GM12865 (cell line): ENCODE measurements at regions not wholly inside any gene's neighbourhood (a gene's known extent, or its start where the extent isn't known, plus 50 kb on each side); places are given as distances from the start of the nearest gene placed in this dataset.

Experiments
- DNase-seq: peaks from one replicate; pipeline ENCODE4 v3.0.0; 2010; ENCODE audit warnings: low read depth
- H3K4me3 ChIP-seq: 2 replicates; pipeline ENCODE4 v1.5.1; 2011; ENCODE audit warnings: mild to moderate bottlenecking, low read depth, low read length, control low read depth
- CTCF ChIP-seq: IDR thresholded peaks from 2 replicates; pipeline ENCODE4 v1.5.1; 2011; ENCODE audit warnings: low read length, control low read depth, low read depth, inconsistent platforms; ENCODE audit not compliant: insufficient read depth; ENCODE audit errors: missing control alignments

DNA sequence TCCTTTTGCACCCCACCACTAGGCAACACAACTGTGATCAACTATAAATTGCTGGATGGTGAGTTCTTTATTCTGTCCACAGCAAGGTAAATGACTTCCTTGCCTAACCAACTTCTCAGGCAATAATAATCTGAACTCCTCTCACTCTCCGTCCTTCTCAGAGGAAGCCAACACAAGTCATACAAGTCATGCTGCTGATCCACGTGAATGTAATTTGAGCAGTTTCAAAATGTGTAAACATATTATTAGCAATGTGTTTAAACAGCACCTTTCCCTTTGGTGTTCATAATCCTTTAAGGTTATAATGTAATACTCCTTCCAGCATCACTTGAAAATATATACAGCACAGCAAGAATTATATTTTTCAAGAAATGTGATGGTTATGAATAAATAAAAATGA lies 127.9 kb downstream of the QRSL1 start:
- H3K4me3 ChIP-seq = no peak overlapping the region
- peak; percentile 11 for DNase-seq
- TF ChIP-seq CTCF = no peak

GRCh38 chr6:106754215-106754614 lies 124.8 kb downstream of the QRSL1 start:
- DNase-seq = no peak
- no peak overlapping the region for H3K4me3 ChIP-seq
- no peak for TF ChIP-seq CTCF

DNA sequence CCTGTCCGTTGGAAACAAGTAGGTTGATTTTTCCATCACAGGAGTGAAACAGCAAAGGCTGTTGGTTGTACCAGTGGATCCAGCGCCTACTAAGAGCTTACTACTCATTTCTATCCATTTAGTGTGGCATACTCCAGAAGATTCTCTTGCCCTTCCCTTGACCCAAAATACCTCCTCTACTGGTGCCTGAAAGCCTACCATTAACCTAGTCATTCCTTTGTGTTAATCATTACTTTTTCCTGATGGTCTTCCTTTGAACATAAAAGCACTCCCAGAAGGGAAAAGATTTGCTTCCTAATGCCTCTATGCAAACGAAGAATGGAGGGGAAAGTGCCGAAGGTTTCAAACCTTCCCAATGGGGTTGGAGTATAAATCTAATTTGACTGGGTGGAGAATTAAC lies 123.3 kb downstream of the QRSL1 start:
- TF ChIP-seq CTCF = no peak
- H3K4me3 ChIP-seq = no peak overlapping the region
- no peak for DNase-seq

DNA sequence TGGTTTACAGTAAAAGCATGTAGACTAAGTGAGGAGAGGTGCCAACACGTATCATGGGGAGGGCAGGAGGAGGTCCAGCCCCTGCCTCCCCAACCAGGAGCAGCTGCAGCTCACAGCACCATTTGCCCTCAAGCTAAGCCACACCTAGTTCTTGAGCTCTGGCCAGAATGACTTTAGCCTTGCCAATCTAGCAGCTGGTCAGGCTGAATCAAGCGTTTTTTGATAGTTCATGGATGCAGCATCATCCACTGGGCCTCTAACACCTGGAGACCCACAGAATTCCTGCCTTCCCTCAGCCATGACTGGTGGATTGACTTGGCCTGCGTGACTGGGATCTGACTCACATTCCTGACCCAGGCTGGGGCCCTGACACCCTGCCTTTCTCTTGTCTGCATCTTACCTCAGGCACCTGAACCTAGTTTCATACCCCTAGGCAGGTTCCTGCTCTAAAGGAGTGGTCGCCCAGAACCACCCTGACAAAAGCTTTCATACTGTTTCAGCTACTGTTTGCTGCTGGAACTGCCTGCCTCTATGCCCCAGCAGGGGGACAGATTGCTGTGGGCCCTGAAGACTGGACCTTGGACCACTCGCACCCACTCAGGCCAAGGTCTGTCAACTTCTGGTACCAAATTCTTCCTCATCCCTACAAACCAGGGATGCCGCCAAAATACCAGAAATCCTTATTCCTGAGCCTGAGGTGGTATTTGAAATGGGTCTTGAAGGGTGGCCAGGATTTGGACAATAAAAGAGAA lies 122.3 kb downstream of the QRSL1 start:
- DNase-seq = no peak
- no peak for TF ChIP-seq CTCF
- no peak overlapping the region for H3K4me3 ChIP-seq

GRCh38 chr6:106750946-106751345 lies 121.6 kb downstream of the QRSL1 start:
- no peak for TF ChIP-seq CTCF
- DNase-seq = no peak
- H3K4me3 ChIP-seq = no peak overlapping the region

DNA sequence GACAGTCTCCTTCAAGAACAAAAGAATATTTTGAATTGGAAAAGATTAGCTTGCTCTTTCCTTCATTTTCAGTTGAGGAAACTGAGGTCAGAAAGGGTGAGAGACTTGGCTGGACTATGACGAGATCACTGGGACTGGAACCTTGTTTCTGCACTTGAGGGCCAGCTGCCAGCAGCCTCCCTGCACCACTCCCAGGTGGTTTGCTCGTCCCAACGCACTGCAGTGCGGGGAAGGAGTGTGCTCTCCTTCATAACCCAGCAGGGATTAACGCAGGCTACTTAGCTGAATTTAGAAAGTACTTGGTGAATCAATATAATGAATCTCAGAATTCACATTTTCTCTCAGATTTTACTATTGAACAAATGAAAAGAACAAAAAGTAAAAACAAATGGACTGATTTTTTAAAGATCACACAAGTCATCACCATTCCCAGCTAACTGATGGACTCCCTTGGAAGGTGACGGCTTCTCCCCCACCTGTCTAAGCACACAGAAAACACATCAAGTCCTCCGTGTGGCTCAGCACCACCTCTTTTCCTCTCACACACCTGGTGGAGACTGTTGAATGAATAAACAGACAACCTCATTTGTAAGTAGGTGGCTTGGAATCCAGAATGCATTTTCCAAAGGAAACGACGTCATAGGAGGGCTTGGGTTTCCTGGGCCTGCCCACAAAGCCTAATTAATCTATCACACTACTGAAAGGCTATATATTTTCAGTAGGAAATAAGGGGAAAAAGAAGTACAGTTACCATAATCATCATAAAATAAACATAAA lies 121.0 kb downstream of the QRSL1 start:
- H3K4me3 ChIP-seq = no peak overlapping the region
- no peak for DNase-seq
- TF ChIP-seq CTCF = no peak

DNA sequence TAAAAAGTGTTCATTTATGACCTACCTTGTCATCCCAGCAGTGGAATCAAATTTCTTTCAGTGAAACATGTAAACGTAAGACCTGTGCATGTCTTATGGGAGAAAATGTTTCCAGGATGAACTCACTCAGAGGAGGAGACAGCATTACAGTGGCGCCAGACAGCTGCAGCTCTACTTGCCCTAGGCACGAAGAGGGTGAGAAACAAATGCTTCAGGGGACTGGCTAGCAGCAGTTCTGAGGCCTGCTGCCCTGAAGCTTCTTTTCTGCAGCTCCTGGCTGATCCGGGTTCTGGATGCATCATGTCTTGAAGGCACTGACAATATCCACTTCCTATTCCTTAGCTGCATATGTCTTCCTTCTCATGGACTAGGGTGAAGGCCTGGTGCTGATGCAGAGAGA lies 120.2 kb downstream of the QRSL1 start:
- no peak for DNase-seq
- no peak overlapping the region for H3K4me3 ChIP-seq
- no peak for TF ChIP-seq CTCF
